HG03064 (cell line): ENCODE measurements at regions not wholly inside any gene's neighbourhood (a gene's known extent, or its start where the extent isn't known, plus 50 kb on each side); places are given as distances from the start of the nearest gene placed in this dataset.

Experiments used
- ATAC-seq: cut with Tn5 transposase; IDR thresholded peaks from one replicate; pipeline ENCODE4 v1.9.1; 2021; ENCODE audit warnings: low read depth; ENCODE audit not compliant: unreplicated experiment

DNA sequence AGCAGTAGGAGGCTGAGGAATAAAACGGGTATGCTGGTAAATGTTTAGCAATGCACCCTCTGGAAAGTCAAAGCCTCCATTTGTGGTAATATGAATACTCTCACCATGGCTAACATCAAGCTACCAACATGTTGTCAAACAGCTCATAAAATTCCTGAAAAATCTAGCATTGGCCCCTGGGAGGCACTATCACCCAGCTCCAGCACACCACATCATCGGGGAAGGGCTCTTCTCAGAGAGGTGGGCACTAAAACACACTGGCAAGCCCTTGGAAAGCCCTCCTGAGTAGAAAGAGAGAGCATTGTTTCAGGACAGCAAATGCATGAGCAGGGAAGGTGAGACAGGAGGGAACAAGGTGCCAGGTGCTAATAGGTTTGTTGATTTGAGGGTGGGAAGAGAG, 53.9 kb upstream of the FLT1 start:
- ATAC-seq = no peak

GRCh38 chr13:28548468-28548867, 53.5 kb upstream of the FLT1 start:
- no peak for ATAC-seq

DNA sequence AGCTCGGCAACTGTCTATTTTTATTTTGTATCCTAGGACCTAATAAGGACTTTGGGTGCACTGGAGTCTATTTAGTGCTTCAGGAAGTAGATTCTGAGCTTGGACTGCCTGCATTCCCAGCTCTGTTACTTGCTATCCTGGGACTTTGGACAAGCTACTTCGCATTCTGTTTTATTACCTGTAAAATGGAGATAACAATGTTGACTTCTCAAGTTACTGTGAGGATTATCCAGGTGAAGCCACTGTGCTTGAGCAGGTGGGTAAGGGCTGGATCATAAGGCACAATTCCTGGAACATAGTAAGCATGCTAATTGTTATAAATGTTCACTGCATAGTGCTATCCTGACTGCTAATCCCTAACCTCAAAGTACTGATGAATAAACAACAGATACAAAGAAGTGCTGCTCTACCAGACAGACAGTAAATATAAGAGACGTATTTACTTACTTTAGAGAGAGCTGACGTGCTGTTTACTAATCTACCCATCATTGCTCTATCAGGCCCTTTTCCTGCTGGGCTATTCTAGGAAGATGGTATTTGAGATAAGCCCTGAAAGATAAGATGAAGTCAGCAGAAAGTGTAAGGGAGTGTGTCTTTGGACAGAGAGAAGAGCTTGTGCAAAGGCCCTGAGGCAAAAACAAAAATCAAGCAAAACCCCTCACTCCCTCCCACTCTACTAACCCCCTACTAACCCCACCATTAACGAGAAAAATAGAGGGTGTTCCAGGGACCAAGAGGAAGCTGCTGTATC, 50.8 kb upstream of the FLT1 start:
- no peak for ATAC-seq
